Fibroblast of lung (primary cell): ENCODE measurements at regions not wholly inside any gene's neighbourhood (a gene's known extent, or its start where the extent isn't known, plus 50 kb on each side); places are given as distances from the start of the nearest gene placed in this dataset.

Source experiments
- DNase-seq, 2 donors: peaks; one replicate each; pipeline versions ENCODE4 v3.0.0 to v3.0.0-alpha.2; 2010; ENCODE audit warnings: low read depth in 2 of 2
- H2AFZ ChIP-seq: 2 replicates; pipeline ENCODE4 v1.5.1; 2012; ENCODE audit warnings: low read length, control low read depth, inconsistent platforms
- H3K27ac ChIP-seq: 2 replicates; pipeline ENCODE4 v1.5.1; 2011; ENCODE audit warnings: low read length, control low read depth; ENCODE audit not compliant: insufficient read depth
- H3K27me3 ChIP-seq: 2 replicates; pipeline ENCODE4 v1.5.1; 2011; ENCODE audit warnings: mild to moderate bottlenecking, low read length; ENCODE audit not compliant: control insufficient read depth, insufficient read depth
- H3K36me3 ChIP-seq: 2 replicates; pipeline ENCODE4 v1.5.1; 2011; ENCODE audit warnings: low read length; ENCODE audit not compliant: control insufficient read depth, insufficient read depth
- H3K4me1 ChIP-seq: 2 replicates; pipeline ENCODE4 v1.5.1; 2011; ENCODE audit warnings: low read length; ENCODE audit not compliant: control insufficient read depth, insufficient read depth; ENCODE audit errors: extremely low read depth
- H3K4me2 ChIP-seq: 2 replicates; pipeline ENCODE4 v1.5.1; 2011; ENCODE audit warnings: low read length, control low read depth; ENCODE audit not compliant: insufficient read depth; ENCODE audit errors: extremely low read depth
- H3K4me3 ChIP-seq, 4 experiments: fragments of 200-600 bp in 1 of 4; sonication (generic) in 1 of 4; replicated peaks in 1 of 4; 2 replicates each; pipeline ENCODE4 v1.5.1; 2011 to 2016; ENCODE audit warnings: low read length in 4 of 4, low read depth in 3 of 4, mild to moderate bottlenecking in 3 of 4, control low read depth in 2 of 4, inconsistent platforms in 1 of 4, mixed read lengths in 1 of 4; ENCODE audit not compliant: insufficient read depth in 1 of 4; ENCODE audit errors: control extremely low read depth in 1 of 4
- H3K79me2 ChIP-seq: 2 replicates; pipeline ENCODE4 v1.5.1; 2012; ENCODE audit warnings: mild to moderate bottlenecking, low read length, inconsistent platforms; ENCODE audit not compliant: control insufficient read depth, insufficient read depth
- H3K9ac ChIP-seq: 2 replicates; pipeline ENCODE4 v1.5.1; 2011; ENCODE audit warnings: mild to moderate bottlenecking, low read length, control low read depth; ENCODE audit not compliant: insufficient read depth
- H3K9me3 ChIP-seq: 2 replicates; pipeline ENCODE4 v1.5.1; 2012; ENCODE audit warnings: low read depth, low read length; ENCODE audit not compliant: control insufficient read depth, insufficient read depth
- H4K20me1 ChIP-seq: 2 replicates; pipeline ENCODE4 v1.5.1; 2011; ENCODE audit warnings: low read length; ENCODE audit not compliant: control insufficient read depth, insufficient read depth; ENCODE audit errors: extremely low read depth
- EZH2 ChIP-seq: IDR thresholded peaks from 2 replicates; pipeline ENCODE4 v1.5.1; 2012; ENCODE audit warnings: low read length, control low read depth, mild to moderate bottlenecking; ENCODE audit errors: missing control alignments
- TF ChIP-seq, protein P1 (sequence below), 2 donors: IDR thresholded peaks in 1 of 2; conservative IDR thresholded peaks in 1 of 2; 1 replicate in 1 of 2; 2 replicates in 1 of 2; pipeline ENCODE4 v1.5.1; 2011 to 2012; ENCODE audit warnings: low read length in 2 of 2, control low read depth in 1 of 2, inconsistent platforms in 1 of 2, low read depth in 1 of 2, mild to moderate bottlenecking in 1 of 2

DNA sequence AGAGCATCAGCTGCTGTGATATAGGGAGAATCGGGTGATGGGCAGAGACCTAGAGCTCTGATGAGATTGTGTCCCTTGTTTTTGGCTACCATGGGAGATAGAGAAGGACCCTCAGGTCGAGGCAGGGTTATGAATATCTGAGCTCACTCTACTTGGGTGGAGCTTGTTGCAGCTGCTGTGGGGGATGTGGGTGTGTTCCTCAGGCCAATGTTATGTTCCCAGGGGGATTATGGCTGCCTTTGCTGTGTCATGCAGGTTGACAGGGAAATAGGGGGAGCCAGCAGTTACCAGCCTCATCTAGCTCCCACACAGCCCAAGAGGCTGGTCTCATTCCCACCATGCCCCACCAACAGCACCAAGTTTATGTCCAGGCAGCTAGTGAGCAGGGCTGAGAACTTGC, 131.5 kb downstream of the TRIM42 start:
- Histone ChIP-seq H3K9me3 (no peaks in the 10 kb centered on the region), H3K36me3 (no peaks in the 10 kb centered on the region), H3K27ac (no peak overlapping the region), H4K20me1 (no peaks in the 10 kb centered on the region), H3K9ac (no peak overlapping the region), H3K4me2 (no peak overlapping the region), H3K27me3 (no peaks in the 10 kb centered on the region), H3K79me2 (no peaks in the 10 kb centered on the region), H2AFZ (no peak overlapping the region), H3K4me3 (no peak overlapping the region), H3K4me1 (no peaks in the 10 kb centered on the region)
- no peak for DNase-seq
- TF ChIP-seq, protein P1, sequence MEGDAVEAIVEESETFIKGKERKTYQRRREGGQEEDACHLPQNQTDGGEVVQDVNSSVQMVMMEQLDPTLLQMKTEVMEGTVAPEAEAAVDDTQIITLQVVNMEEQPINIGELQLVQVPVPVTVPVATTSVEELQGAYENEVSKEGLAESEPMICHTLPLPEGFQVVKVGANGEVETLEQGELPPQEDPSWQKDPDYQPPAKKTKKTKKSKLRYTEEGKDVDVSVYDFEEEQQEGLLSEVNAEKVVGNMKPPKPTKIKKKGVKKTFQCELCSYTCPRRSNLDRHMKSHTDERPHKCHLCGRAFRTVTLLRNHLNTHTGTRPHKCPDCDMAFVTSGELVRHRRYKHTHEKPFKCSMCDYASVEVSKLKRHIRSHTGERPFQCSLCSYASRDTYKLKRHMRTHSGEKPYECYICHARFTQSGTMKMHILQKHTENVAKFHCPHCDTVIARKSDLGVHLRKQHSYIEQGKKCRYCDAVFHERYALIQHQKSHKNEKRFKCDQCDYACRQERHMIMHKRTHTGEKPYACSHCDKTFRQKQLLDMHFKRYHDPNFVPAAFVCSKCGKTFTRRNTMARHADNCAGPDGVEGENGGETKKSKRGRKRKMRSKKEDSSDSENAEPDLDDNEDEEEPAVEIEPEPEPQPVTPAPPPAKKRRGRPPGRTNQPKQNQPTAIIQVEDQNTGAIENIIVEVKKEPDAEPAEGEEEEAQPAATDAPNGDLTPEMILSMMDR (conservative IDR thresholded peaks at IDR 0.05 in 1 of 2, IDR thresholded peaks at IDR 0.05 in 1 of 2; ENCODE audit: low read depth in 1 of 2, low read length in 2 of 2), result no peak
- no peak for TF ChIP-seq EZH2

DNA sequence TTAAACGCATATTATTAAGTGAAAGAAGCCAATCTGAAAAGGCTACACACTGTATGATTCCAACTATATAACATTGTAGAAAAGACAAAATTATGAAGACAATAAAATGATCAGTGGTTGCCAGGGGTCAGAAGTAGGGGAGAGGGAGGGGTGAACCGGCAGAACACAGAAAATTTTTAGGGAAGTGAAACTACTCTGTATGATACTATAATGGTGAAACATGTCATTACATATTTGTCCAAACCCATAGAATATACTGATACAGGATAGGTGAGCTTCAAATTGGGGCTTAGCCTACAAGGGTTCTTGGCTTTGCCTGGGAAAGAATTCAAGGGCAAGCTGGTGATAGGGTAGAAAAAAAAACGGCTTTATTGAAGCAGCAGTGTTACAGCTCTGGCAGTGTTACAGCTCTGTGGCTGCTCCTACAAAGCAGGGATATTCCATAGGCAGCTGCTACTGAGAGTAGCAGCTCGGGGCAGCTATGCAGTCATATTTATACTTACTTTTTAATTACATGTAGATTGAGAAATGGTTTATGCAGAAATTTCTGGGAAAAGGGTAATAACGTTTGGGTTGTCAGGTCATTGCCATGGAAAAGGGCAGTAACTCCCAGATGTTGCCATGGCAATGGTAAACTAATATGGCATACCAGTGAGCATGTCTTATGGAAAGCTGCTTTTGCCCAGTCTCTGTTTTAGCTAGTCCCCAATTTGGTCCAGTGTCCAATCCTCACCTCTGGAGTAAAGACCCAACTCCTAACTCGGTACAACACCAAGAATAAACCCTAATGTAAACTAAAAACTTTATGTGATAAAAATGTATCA, 125.1 kb upstream of the SLC25A36 start:
- H2AFZ ChIP-seq, result no peak overlapping the region
- H3K4me2 ChIP-seq, result no peak overlapping the region
- H4K20me1 ChIP-seq, result no peaks in the 10 kb centered on the region
- no peak for TF ChIP-seq EZH2
- TF ChIP-seq, protein P1 (conservative IDR thresholded peaks at IDR 0.05 in 1 of 2, IDR thresholded peaks at IDR 0.05 in 1 of 2; ENCODE audit: low read depth in 1 of 2, low read length in 2 of 2), result no peak
- H3K79me2 ChIP-seq, result no peaks in the 10 kb centered on the region
- H3K27me3 ChIP-seq, result no peaks in the 10 kb centered on the region
- no peak for DNase-seq
- no peak overlapping the region for H3K27ac ChIP-seq
- no peak overlapping the region for H3K4me3 ChIP-seq
- no peaks in the 10 kb centered on the region for H3K9me3 ChIP-seq
- no peak overlapping the region for H3K9ac ChIP-seq
- H3K36me3 ChIP-seq, result no peaks in the 10 kb centered on the region
- no peaks in the 10 kb centered on the region for H3K4me1 ChIP-seq

DNA sequence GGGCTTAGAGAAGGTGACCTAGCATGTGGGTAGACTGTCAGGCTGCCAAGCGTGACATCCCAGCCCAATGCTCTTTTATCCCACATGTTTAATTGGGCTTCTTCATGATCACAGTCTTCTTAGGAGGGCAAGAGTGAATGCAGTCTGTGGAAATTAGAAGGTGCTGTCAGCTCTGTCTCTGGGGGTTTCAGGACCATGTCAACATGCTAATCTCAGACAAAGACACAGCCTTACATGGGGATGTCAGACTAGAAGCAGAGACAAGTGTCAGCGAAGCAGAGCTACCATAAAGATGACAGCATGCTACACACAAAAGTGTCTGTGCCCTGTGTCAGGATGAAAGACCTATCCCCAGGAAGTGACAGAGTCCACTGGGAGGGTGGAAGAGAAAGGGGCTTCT, 120.1 kb upstream of the SLC25A36 start:
- no peak overlapping the region for H3K4me2 ChIP-seq
- no peaks in the 10 kb centered on the region for H3K4me1 ChIP-seq
- H3K4me3 ChIP-seq, result no peak overlapping the region
- no peaks in the 10 kb centered on the region for H4K20me1 ChIP-seq
- H3K79me2 ChIP-seq, result no peaks in the 10 kb centered on the region
- TF ChIP-seq, protein P1 (conservative IDR thresholded peaks at IDR 0.05 in 1 of 2, IDR thresholded peaks at IDR 0.05 in 1 of 2; ENCODE audit: low read depth in 1 of 2, low read length in 2 of 2), result no peak
- no peak for TF ChIP-seq EZH2
- H3K27ac ChIP-seq, result no peak overlapping the region
- no peak for DNase-seq
- H2AFZ ChIP-seq, result no peak overlapping the region
- no peaks in the 10 kb centered on the region for H3K27me3 ChIP-seq
- no peaks in the 10 kb centered on the region for H3K36me3 ChIP-seq
- no peaks in the 10 kb centered on the region for H3K9me3 ChIP-seq
- H3K9ac ChIP-seq, result no peak overlapping the region
